ENCODE measurements at regions not wholly inside any gene's neighbourhood (a gene's known extent, or its start where the extent isn't known, plus 50 kb on each side); places are given as distances from the start of the nearest gene placed in this dataset.

DNA sequence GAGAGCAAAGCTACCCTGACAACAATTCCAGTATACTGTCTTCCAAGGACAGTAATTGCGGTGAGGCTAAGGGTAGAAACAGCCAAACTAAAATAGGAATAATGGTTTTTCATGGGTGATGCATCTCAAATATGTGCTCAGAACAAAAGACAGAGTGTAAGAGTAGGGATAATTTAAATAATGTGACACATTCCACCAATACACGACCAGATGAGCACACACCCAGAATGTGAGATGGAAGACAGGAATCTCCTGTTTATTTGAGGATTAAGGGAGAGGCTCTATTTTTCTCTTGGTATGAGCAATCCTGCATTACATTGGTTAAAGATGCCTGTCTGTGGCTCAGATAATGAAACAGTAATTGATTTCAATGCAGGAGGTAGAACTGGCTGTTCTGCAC is 292.9 kb upstream of the ZFP64 start:
- no peak for TF ChIP-seq POLR2A (IDR thresholded peaks at IDR 0.05)
- TF ChIP-seq EP300 (IDR thresholded peaks at IDR 0.05): no peak
- TF ChIP-seq POLR2AphosphoS5 (IDR thresholded peaks at IDR 0.05): no peak
- no peak for TF ChIP-seq CTCF (IDR thresholded peaks at IDR 0.05)
- Histone ChIP-seq H3K27ac (no peak overlapping the region), H3K4me3 (no peak overlapping the region), H3K36me3 (no peaks in the 10 kb centered on the region), H3K27me3 (no peaks in the 10 kb centered on the region), H3K4me1 (no peaks in the 10 kb centered on the region), H3K9me3 (no peaks in the 10 kb centered on the region)
- ATAC-seq: no peak
- WGBS, 2 donors (ENCODE audit: low coverage in 1 of 2): 39 to 56% methylated on average over 2 of the region's 2 CpGs

DNA sequence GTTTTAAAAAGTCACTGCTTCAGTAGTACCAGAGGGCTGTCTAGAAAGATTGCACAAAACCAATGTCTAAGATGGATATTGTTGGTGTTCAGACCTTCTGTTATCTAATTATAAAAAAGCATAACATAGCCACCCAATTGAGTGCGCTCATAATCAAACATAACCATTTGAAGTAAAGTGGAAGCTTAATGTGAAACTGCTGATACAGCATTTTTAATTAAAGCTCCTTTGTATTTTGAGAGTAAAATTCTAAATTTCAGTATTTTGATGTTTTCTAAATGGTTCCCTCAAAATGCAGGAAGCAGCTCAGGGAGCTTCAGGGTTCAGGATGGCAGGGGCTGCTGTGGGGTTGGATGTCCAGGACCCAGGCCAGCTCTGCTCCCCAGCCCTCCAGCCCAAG is 291.8 kb upstream of the ZFP64 start:
- H3K4me1 ChIP-seq: no peaks in the 10 kb centered on the region
- TF ChIP-seq CTCF (IDR thresholded peaks at IDR 0.05) (no peak), POLR2A (IDR thresholded peaks at IDR 0.05) (no peak), POLR2AphosphoS5 (IDR thresholded peaks at IDR 0.05) (no peak), EP300 (IDR thresholded peaks at IDR 0.05) (no peak)
- H3K27ac ChIP-seq: no peak overlapping the region
- 88 to 100% methylated on average over 1 of the region's 1 CpG for WGBS, 2 donors (ENCODE audit: low coverage in 1 of 2)
- H3K27me3 ChIP-seq: no peaks in the 10 kb centered on the region
- no peak overlapping the region for H3K4me3 ChIP-seq
- ATAC-seq: no peak
- H3K9me3 ChIP-seq: no peaks in the 10 kb centered on the region
- H3K36me3 ChIP-seq: no peaks in the 10 kb centered on the region

DNA sequence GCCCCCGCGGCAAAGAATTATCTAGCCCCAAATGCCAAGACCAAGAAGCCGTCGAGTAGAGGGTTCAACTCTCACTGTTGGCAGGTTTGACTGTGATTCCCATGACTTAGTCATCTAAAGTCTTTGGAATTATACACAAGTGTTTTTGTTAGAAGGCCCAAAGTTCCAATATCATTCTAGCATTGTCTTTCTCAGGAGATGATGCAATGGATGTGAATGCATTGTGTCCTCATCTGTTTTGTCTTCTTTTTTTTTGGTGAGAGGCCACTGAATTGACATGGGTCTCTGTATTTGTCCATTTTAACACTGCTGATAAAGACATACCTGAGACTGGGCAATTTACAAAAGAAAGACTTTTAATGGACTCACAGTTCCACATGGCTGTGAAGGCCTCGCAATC is 290.5 kb upstream of the ZFP64 start:
- Histone ChIP-seq H3K36me3 (no peaks in the 10 kb centered on the region), H3K9me3 (no peaks in the 10 kb centered on the region), H3K27me3 (no peaks in the 10 kb centered on the region), H3K4me1 (no peaks in the 10 kb centered on the region), H3K4me3 (no peak overlapping the region), H3K27ac (no peak overlapping the region)
- 62 to 93% methylated on average over 3 to 4 of the region's 5 CpGs for WGBS, 2 donors (ENCODE audit: low coverage in 1 of 2)
- TF ChIP-seq EP300 (IDR thresholded peaks at IDR 0.05) (no peak), CTCF (IDR thresholded peaks at IDR 0.05) (no peak), POLR2AphosphoS5 (IDR thresholded peaks at IDR 0.05) (no peak), POLR2A (IDR thresholded peaks at IDR 0.05) (no peak)
- no peak for ATAC-seq

DNA sequence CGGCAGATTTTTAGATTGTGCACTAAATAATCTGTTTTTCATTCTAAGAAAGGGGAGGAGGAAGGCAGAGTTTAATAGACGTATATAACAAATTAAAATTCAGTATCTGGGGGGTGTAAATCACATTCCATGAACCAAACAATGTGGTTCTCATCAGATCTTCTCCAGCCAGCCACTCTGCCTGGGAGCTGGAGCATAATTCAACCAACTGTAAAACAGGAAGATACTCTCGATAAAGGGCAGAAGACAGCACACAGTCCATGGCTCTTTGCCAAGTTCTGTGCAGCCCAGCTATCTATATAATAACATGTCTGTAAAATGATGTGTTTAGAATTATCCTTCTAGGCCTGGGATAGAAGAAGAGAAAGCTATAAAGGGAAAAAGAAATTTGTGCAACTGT is 289.9 kb upstream of the ZFP64 start:
- WGBS, 2 donors (ENCODE audit: low coverage in 1 of 2): 35 to 44% methylated on average over 3 of the region's 3 CpGs
- Histone ChIP-seq H3K27me3 (no peaks in the 10 kb centered on the region), H3K4me3 (no peak overlapping the region), H3K4me1 (no peaks in the 10 kb centered on the region), H3K27ac (no peak overlapping the region), H3K9me3 (no peaks in the 10 kb centered on the region), H3K36me3 (no peaks in the 10 kb centered on the region)
- ATAC-seq: no peak
- TF ChIP-seq POLR2A (IDR thresholded peaks at IDR 0.05) (no peak), POLR2AphosphoS5 (IDR thresholded peaks at IDR 0.05) (no peak), EP300 (IDR thresholded peaks at IDR 0.05) (no peak), CTCF (IDR thresholded peaks at IDR 0.05) (no peak)

GRCh38 chr20:52476074-52476750 is 284.6 kb upstream of the ZFP64 start:
- no peaks in the 10 kb centered on the region for H3K36me3 ChIP-seq
- no peaks in the 10 kb centered on the region for H3K9me3 ChIP-seq
- WGBS, 2 donors (ENCODE audit: low coverage in 1 of 2): 71 to 73% methylated on average over 4 to 8 of the region's 9 CpGs
- no peak overlapping the region for H3K4me3 ChIP-seq
- no peak for ATAC-seq
- H3K4me1 ChIP-seq: no peaks in the 10 kb centered on the region
- no peaks in the 10 kb centered on the region for H3K27me3 ChIP-seq
- TF ChIP-seq CTCF (IDR thresholded peaks at IDR 0.05): no peak
- no peak for TF ChIP-seq EP300 (IDR thresholded peaks at IDR 0.05)
- no peak for TF ChIP-seq POLR2AphosphoS5 (IDR thresholded peaks at IDR 0.05)
- TF ChIP-seq POLR2A (IDR thresholded peaks at IDR 0.05): no peak
- H3K27ac ChIP-seq: no peak overlapping the region

Measured in gastroesophageal sphincter (tissue), 4 donors.